Medulla oblongata (tissue), 1 donor: ENCODE measurements at regions not wholly inside any gene's neighbourhood (a gene's known extent, or its start where the extent isn't known, plus 50 kb on each side); places are given as distances from the start of the nearest gene placed in this dataset.
"Not testable (repeated sequence)": the region's sequence is repeated elsewhere in the genome, so short reads cannot be mapped to it uniquely, and the experiment has no call there.

Experiments
- DNase-seq: peaks from one replicate; pipeline ENCODE4 v3.0.0-alpha.2; 2015; ENCODE audit errors: extremely low spot score

- not testable (repeated sequence) for DNase-seq
Measured at GRCh38 chr4:74505355-74505978, 60.5 kb downstream of the AREG start.

GRCh38 chr4:74509363-74509762, 64.4 kb downstream of the AREG start:
- not testable (repeated sequence) for DNase-seq

- no peak for DNase-seq
Measured at GRCh38 chr4:74516303-74516702, 71.4 kb downstream of the AREG start.

- no peak for DNase-seq
Measured at GRCh38 chr4:74517996-74518395, 73.1 kb downstream of the AREG start.

GRCh38 chr4:74522251-74522991, 77.5 kb downstream of the AREG start:
- DNase-seq = no peak

GRCh38 chr4:74523096-74523495, 78.2 kb downstream of the AREG start:
- no peak for DNase-seq

GRCh38 chr4:74524985-74525384, 80.0 kb downstream of the AREG start:
- DNase-seq = no peak

GRCh38 chr4:74527049-74527448, 82.1 kb downstream of the AREG start:
- no peak for DNase-seq

GRCh38 chr4:74528178-74528577, 83.2 kb downstream of the AREG start:
- no peak for DNase-seq

GRCh38 chr4:74529284-74530041, 84.5 kb downstream of the AREG start:
- peak; percentile 48 for DNase-seq

- peak; percentile 85 for DNase-seq
Measured at GRCh38 chr4:74531963-74532794, 87.2 kb downstream of the AREG start.

GRCh38 chr4:74534121-74534520, 89.2 kb downstream of the AREG start:
- DNase-seq = no peak

- no peak for DNase-seq
Measured at GRCh38 chr4:74534936-74535335, 90.0 kb downstream of the AREG start.

- no peak for DNase-seq
Measured at GRCh38 chr4:74535512-74535911, 90.6 kb downstream of the AREG start.

- no peak for DNase-seq
Measured at GRCh38 chr4:74536557-74536956, 91.6 kb downstream of the AREG start.

- DNase-seq = no peak
Measured at GRCh38 chr4:74537459-74537858, 92.5 kb downstream of the AREG start.

- no peak for DNase-seq
Measured at GRCh38 chr4:74539044-74539790, 94.3 kb downstream of the AREG start.

GRCh38 chr4:74540193-74540592, 95.3 kb downstream of the AREG start:
- DNase-seq = no peak

GRCh38 chr4:74541667-74542066, 96.7 kb downstream of the AREG start:
- no peak for DNase-seq

GRCh38 chr4:74543231-74543781, 98.4 kb downstream of the AREG start:
- no peak for DNase-seq

- no peak for DNase-seq
Measured at GRCh38 chr4:74543983-74544382, 99.0 kb downstream of the AREG start.
